ENCODE measurements at regions not wholly inside any gene's neighbourhood (a gene's known extent, or its start where the extent isn't known, plus 50 kb on each side); places are given as distances from the start of the nearest gene placed in this dataset.

- in situ Hi-C loops (cut with MboI; ENCODE audit: low pct_unique_long_range_greater_than_20kb, low sequenced_read_pairs, unreplicated experiment): no loop called here
- no peak for TF ChIP-seq CTCF (IDR thresholded peaks at IDR 0.05; ENCODE audit: extremely low read depth, insufficient read depth, missing control alignments)
- no peak for DNase-seq (ENCODE audit: low spot score)
Observed at GRCh38 chrX:137413190-137413589, 152.7 kb upstream of the ZIC3 start.

- in situ Hi-C loops (cut with MboI; ENCODE audit: low pct_unique_long_range_greater_than_20kb, low sequenced_read_pairs, unreplicated experiment): no loop called here
- DNase-seq (ENCODE audit: low spot score): no peak
- TF ChIP-seq CTCF (IDR thresholded peaks at IDR 0.05; ENCODE audit: extremely low read depth, insufficient read depth, missing control alignments): no peak
Observed at GRCh38 chrX:137405449-137406140, 160.3 kb upstream of the ZIC3 start.

- in situ Hi-C loops (cut with MboI; ENCODE audit: low pct_unique_long_range_greater_than_20kb, low sequenced_read_pairs, unreplicated experiment): no loop called here
- DNase-seq (ENCODE audit: low spot score): no peak
- TF ChIP-seq CTCF (IDR thresholded peaks at IDR 0.05; ENCODE audit: extremely low read depth, insufficient read depth, missing control alignments): no peak
Observed at GRCh38 chrX:137401092-137401491, 164.8 kb upstream of the ZIC3 start.

- no peak for TF ChIP-seq CTCF (IDR thresholded peaks at IDR 0.05; ENCODE audit: extremely low read depth, insufficient read depth, missing control alignments)
- in situ Hi-C loops (cut with MboI; ENCODE audit: low pct_unique_long_range_greater_than_20kb, low sequenced_read_pairs, unreplicated experiment): no loop called here
- DNase-seq (ENCODE audit: low spot score): no peak
Observed at GRCh38 chrX:137387646-137388045, 178.3 kb upstream of the ZIC3 start.

- in situ Hi-C loops (cut with MboI; ENCODE audit: low pct_unique_long_range_greater_than_20kb, low sequenced_read_pairs, unreplicated experiment): no loop called here
- TF ChIP-seq CTCF (IDR thresholded peaks at IDR 0.05; ENCODE audit: extremely low read depth, insufficient read depth, missing control alignments): no peak
- DNase-seq (ENCODE audit: low spot score): no peak
Observed at GRCh38 chrX:137366018-137366633, 199.8 kb upstream of the ZIC3 start.

GRCh38 chrX:137363559-137363958 lies 202.4 kb upstream of the ZIC3 start:
- no peak for TF ChIP-seq CTCF (IDR thresholded peaks at IDR 0.05; ENCODE audit: extremely low read depth, insufficient read depth, missing control alignments)
- DNase-seq (ENCODE audit: low spot score): no peak
- in situ Hi-C loops (cut with MboI; ENCODE audit: low pct_unique_long_range_greater_than_20kb, low sequenced_read_pairs, unreplicated experiment): no loop called here
